ENCODE measurements at regions not wholly inside any gene's neighbourhood (a gene's known extent, or its start where the extent isn't known, plus 50 kb on each side); places are given as distances from the start of the nearest gene placed in this dataset.

- TF ChIP-seq CTCF (IDR thresholded peaks at IDR 0.05; ENCODE audit: low read length) (no peak), EZH2phosphoT487 (IDR thresholded peaks at IDR 0.05; ENCODE audit: low read length) (no peak), EZH2 (optimal IDR thresholded peaks at IDR 0.05; ENCODE audit: low read depth, low read length) (no peak)
Observed at GRCh38 chr2:167626961-167627360, 620.4 kb downstream of the STK39 start.

All from MM.1S (cell line).